Upper lobe of left lung (tissue), 6 donors: ENCODE measurements at regions not wholly inside any gene's neighbourhood (a gene's known extent, or its start where the extent isn't known, plus 50 kb on each side); places are given as distances from the start of the nearest gene placed in this dataset.

Experiments
- ATAC-seq, 2 donors: fragments of 200-7000 bp; cut with Tn5 transposase; one replicate each; pipeline ENCODE4 v1.9.1; 2022; ENCODE audit warnings: mild to moderate bottlenecking in 2 of 2, moderate library complexity in 2 of 2; ENCODE audit not compliant: low FRiP score in 2 of 2
- DNase-seq, 2 donors: peaks; one replicate each; pipeline ENCODE4 v3.0.0-alpha.2; 2019 to 2020
- H3K27ac ChIP-seq, 4 donors: fragments of 200-600 bp; sonication (generic); one replicate each; pipeline ENCODE4 v1.5.1; 2016 to 2019
- H3K27me3 ChIP-seq, 4 donors: fragments of 200-600 bp; sonication (generic); one replicate each; pipeline ENCODE4 v1.5.1; 2017 to 2019
- H3K36me3 ChIP-seq, 4 donors: fragments of 200-600 bp; sonication (generic); one replicate each; pipeline ENCODE4 v1.5.1; 2016 to 2019
- H3K4me1 ChIP-seq, 4 donors: fragments of 200-600 bp; sonication (generic); one replicate each; pipeline ENCODE4 v1.5.1; 2018 to 2019
- H3K4me3 ChIP-seq, 4 donors: fragments of 200-600 bp; sonication (generic); one replicate each; pipeline ENCODE4 v1.5.1; 2017 to 2019; ENCODE audit warnings: mild to moderate bottlenecking in 2 of 4, moderate library complexity in 1 of 4
- H3K9me3 ChIP-seq, 4 donors: fragments of 200-600 bp; sonication (generic); one replicate each; pipeline ENCODE4 v1.5.1; 2018 to 2019
- EP300 ChIP-seq, 4 donors: sonication (generic); formaldehyde crosslinking; IDR thresholded peaks; one replicate each; pipeline ENCODE4 v1.5.1; 2017; ENCODE audit warnings: antibody characterized with exemption in 4 of 4, control low read depth in 2 of 4
- POLR2A ChIP-seq, 4 donors: fragments of 450-650 bp; IDR thresholded peaks; one replicate each; pipeline ENCODE4 v1.5.1; 2016 to 2017; ENCODE audit warnings: antibody characterized with exemption in 4 of 4, mild to moderate bottlenecking in 2 of 4
- POLR2AphosphoS5 ChIP-seq, 2 donors: sonication (generic); formaldehyde crosslinking; IDR thresholded peaks; one replicate each; pipeline ENCODE4 v1.5.1; 2017; ENCODE audit warnings: antibody characterized with exemption in 2 of 2
- WGBS, 2 donors: methylation state at CpG; one replicate each; pipeline ENCODE4 v1.1.5; 2017 to 2018; 5-methylcytosine and 5-hydroxymethylcytosine counted together
- TF ChIP-seq, protein P1 (sequence below), 6 experiments: fragments of 450-650 bp in 4 of 6; fragments of 200-600 bp in 2 of 6; sonication (generic) in 2 of 6; IDR thresholded peaks; one replicate each; pipeline ENCODE4 v1.5.1; 2016 to 2019; ENCODE audit warnings: antibody characterized with exemption in 6 of 6
- donor health status: DM: no; HTN: no; CAD: no; lungs with moderate emphysema.
- donor health status: DM: no; HTN: yes; CAD: no; lungs with severe emphysema.

- TF ChIP-seq EP300 (IDR thresholded peaks at IDR 0.05): no peak
- no peak for TF ChIP-seq POLR2AphosphoS5 (IDR thresholded peaks at IDR 0.05)
- TF ChIP-seq, protein P1, sequence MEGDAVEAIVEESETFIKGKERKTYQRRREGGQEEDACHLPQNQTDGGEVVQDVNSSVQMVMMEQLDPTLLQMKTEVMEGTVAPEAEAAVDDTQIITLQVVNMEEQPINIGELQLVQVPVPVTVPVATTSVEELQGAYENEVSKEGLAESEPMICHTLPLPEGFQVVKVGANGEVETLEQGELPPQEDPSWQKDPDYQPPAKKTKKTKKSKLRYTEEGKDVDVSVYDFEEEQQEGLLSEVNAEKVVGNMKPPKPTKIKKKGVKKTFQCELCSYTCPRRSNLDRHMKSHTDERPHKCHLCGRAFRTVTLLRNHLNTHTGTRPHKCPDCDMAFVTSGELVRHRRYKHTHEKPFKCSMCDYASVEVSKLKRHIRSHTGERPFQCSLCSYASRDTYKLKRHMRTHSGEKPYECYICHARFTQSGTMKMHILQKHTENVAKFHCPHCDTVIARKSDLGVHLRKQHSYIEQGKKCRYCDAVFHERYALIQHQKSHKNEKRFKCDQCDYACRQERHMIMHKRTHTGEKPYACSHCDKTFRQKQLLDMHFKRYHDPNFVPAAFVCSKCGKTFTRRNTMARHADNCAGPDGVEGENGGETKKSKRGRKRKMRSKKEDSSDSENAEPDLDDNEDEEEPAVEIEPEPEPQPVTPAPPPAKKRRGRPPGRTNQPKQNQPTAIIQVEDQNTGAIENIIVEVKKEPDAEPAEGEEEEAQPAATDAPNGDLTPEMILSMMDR (IDR thresholded peaks at IDR 0.05): no peak
- TF ChIP-seq POLR2A (IDR thresholded peaks at IDR 0.05): no peak
- ATAC-seq (peak in 1 of 2 donors; percentile 44), DNase-seq (no peak)
- no peak overlapping the region for H3K4me3 ChIP-seq
- H3K4me1 ChIP-seq: no peaks in the 10 kb centered on the region
- 65 to 67% methylated on average over 7 to 8 of the region's 8 CpGs for WGBS, 2 donors
- H3K27ac ChIP-seq: peak overlapping the region in 2 of 4 donors; percentile 20 to 38
- H3K27me3 ChIP-seq: no peaks in the 10 kb centered on the region
- no peaks in the 10 kb centered on the region for H3K36me3 ChIP-seq
- no peaks in the 10 kb centered on the region for H3K9me3 ChIP-seq
Measured at GRCh38 chr4:153933915-153934687, 145.2 kb upstream of the SFRP2 start.

DNA sequence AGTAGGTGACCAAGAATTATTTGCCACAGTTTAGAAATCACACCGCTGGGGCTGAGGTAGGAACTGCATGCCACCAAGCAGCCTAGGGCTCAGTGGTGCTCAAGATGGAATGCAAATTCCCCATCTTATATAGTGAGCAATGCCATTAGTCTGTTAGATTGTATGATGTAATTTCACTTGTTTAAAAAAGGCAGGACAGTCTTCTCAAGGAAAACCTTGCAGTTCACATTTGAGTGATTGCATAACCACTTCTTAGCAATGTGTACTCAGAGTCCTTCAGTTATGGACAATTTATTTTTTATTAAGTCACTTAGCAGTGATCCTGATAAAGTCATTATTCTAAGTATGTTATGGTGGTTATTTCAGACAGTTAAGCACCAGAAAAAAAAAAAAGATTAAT, 142.9 kb upstream of the SFRP2 start:
- Histone ChIP-seq H3K4me3 (no peak overlapping the region), H3K9me3 (no peaks in the 10 kb centered on the region), H3K36me3 (no peaks in the 10 kb centered on the region), H3K27ac (no peak overlapping the region), H3K27me3 (no peaks in the 10 kb centered on the region), H3K4me1 (no peaks in the 10 kb centered on the region)
- WGBS, 2 donors: 55 to 67% methylated on average over 1 of the region's 1 CpG
- ATAC-seq (peak; percentile 76 to 78), DNase-seq (no peak)
- TF ChIP-seq, protein P1 (IDR thresholded peaks at IDR 0.05): no peak
- TF ChIP-seq POLR2A (IDR thresholded peaks at IDR 0.05) (no peak), POLR2AphosphoS5 (IDR thresholded peaks at IDR 0.05) (no peak), EP300 (IDR thresholded peaks at IDR 0.05) (no peak)

GRCh38 chr4:153929675-153930074, 140.8 kb upstream of the SFRP2 start:
- DNase-seq (no peak), ATAC-seq (no peak)
- no peak overlapping the region for H3K27ac ChIP-seq

DNA sequence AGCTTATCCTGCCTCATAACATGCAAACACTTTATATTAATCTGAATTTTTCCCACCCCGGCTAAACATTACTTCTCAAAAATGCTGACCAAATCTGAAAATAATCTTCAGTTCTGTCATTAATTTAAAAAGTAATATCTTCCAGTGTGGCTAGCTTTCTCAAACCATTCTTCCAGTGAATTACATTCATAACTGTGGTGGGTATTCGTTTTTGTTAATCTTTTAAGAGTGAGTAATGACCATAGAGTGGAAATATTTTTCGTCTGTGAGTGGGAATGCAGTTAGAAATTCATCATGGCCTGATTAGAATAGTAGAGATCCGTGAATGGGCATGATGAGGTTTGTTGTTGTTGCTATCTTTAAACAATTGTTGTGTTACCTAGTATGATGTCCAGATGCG, 138.6 kb upstream of the SFRP2 start:
- TF ChIP-seq, protein P1 (IDR thresholded peaks at IDR 0.05): no peak
- TF ChIP-seq EP300 (IDR thresholded peaks at IDR 0.05) (no peak), POLR2A (IDR thresholded peaks at IDR 0.05) (no peak), POLR2AphosphoS5 (IDR thresholded peaks at IDR 0.05) (no peak)
- H3K27me3 ChIP-seq: no peaks in the 10 kb centered on the region
- H3K9me3 ChIP-seq: no peaks in the 10 kb centered on the region
- no peaks in the 10 kb centered on the region for H3K4me1 ChIP-seq
- DNase-seq: no peak
- 82 to 87% methylated on average over 5 of the region's 5 CpGs for WGBS, 2 donors
- H3K4me3 ChIP-seq: no peak overlapping the region
- no peak for ATAC-seq
- H3K36me3 ChIP-seq: no peaks in the 10 kb centered on the region
- H3K27ac ChIP-seq: no peak overlapping the region

More at GRCh38 chr4:153929675-153930074, 140.8 kb upstream of the SFRP2 start:
- no peaks in the 10 kb centered on the region for H3K9me3 ChIP-seq
- no peaks in the 10 kb centered on the region for H3K27me3 ChIP-seq
- TF ChIP-seq, protein P1 (IDR thresholded peaks at IDR 0.05): no peak
- no peak for TF ChIP-seq POLR2A (IDR thresholded peaks at IDR 0.05)
- TF ChIP-seq EP300 (IDR thresholded peaks at IDR 0.05): no peak
- no peak for TF ChIP-seq POLR2AphosphoS5 (IDR thresholded peaks at IDR 0.05)
- 72 to 82% methylated on average over 5 of the region's 5 CpGs for WGBS, 2 donors
- no peak overlapping the region for H3K4me3 ChIP-seq
- H3K36me3 ChIP-seq: no peaks in the 10 kb centered on the region
- H3K4me1 ChIP-seq: no peaks in the 10 kb centered on the region

GRCh38 chr4:153922148-153922547, 133.3 kb upstream of the SFRP2 start:
- Histone ChIP-seq H3K9me3 (no peaks in the 10 kb centered on the region), H3K27ac (no peak overlapping the region), H3K36me3 (no peaks in the 10 kb centered on the region), H3K4me3 (no peak overlapping the region), H3K4me1 (no peaks in the 10 kb centered on the region), H3K27me3 (no peaks in the 10 kb centered on the region)
- ATAC-seq (no peak), DNase-seq (no peak)
- WGBS, 2 donors: 70 to 73% methylated on average over 2 of the region's 2 CpGs
- no peak for TF ChIP-seq POLR2A (IDR thresholded peaks at IDR 0.05)
- TF ChIP-seq, protein P1 (IDR thresholded peaks at IDR 0.05): no peak
- TF ChIP-seq POLR2AphosphoS5 (IDR thresholded peaks at IDR 0.05): no peak
- TF ChIP-seq EP300 (IDR thresholded peaks at IDR 0.05): no peak
